ENCODE measurements at regions not wholly inside any gene's neighbourhood (a gene's known extent, or its start where the extent isn't known, plus 50 kb on each side); places are given as distances from the start of the nearest gene placed in this dataset.

DNA sequence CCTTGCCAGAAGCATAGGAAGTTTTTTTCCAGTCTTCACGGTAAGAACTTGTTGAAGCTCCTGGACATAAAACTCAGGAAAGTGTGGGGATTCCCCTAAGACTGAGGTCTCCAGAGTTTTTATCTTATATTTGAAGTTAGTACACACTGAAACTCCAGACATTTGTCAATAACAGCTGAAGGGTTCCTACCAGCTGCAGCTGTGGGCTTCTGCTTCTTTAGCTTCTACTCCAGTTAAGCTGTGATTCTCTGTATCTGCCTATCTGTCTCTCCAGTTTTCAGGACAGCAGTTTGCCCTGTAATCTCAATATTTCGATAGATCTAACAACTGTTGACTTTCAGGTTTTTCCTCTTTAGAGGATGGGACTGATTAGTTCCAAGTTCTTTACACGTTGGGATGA, 966.0 kb upstream of the SEMA6D start:
- no peak for DNase-seq

DNA sequence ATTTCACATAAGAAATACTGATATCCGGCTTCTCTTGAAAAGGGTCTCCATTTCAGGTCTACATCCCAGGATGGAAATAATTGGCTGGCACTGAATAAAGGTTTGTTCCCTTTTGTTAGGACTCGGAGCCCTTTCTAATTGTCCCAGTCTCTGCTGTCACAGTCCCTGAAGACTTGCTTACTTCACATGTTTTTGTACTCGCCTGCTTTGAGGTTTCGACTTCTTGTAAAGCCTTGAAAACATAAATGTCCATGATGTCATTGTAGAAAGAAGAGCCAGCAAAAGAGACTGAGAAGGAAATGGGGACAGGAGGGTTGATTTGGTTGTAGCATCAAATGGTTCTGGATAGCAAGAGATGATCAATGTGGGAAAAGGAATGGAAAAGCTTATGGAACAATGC, 963.4 kb upstream of the SEMA6D start:
- no peak for DNase-seq

- no peak for DNase-seq
Measured at GRCh38 chr15:46763091-46763490, 954.2 kb upstream of the SEMA6D start.

DNA sequence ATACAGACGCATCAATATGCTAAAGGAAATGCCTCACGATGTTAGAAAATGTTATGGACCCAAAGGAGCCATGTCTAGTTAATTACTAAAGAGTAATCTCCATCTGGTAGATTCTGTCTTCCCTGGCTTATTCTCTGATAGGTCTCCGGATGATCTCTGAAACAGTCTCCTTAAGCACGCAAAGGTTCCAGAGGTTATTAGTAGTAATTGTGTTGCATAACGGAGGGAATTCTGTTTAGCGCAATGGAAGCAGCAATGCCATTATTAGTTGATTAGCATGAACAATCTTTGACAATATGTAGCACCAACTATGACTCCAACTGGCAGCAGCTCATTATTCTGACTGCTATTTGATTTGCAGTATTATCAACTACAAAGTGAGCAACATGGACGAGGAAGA, 952.5 kb upstream of the SEMA6D start:
- DNase-seq = peak; percentile 10

GRCh38 chr15:46766021-46766420, 951.3 kb upstream of the SEMA6D start:
- DNase-seq = no peak

- no peak for DNase-seq
Measured at GRCh38 chr15:46768287-46768686, 949.0 kb upstream of the SEMA6D start.

DNA sequence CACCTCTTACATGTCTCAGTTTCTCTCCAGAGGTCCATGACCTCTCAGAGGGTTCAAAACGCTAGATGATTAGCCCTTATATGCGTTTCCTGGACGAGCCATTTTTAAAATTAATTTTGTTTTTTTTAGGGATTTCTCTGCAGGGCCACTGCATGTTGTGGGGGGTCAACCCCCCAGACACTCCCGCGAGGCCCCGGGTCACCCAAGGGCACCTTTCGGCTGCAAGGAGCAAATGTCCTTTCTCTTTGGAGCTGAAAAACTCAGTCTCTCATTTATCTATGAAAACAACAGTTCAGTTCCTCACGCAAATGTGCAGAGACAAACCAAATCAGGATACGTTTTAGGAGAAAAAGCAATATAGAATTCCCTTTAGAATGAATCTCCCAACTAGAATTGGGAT, 944.3 kb upstream of the SEMA6D start:
- no peak for DNase-seq

DNA sequence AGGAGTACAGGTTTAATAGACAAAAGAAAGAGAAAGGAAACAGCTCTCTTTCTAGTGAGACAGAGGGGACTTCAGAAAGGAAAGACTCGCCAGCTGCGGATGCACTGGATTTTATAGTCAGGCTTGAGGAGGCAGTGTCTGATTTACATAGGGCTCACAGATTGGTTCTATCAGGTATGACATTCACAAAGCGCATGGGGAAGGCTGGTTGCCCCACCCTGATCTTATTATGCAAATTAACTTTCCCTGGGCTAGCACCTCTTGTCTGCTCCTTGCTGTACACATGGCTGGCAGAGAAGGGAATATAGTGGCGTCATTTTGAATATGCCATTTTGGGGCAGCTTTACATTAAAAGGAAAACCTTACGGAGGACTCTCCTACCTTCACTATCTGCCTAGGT, 938.4 kb upstream of the SEMA6D start:
- DNase-seq = no peak

- DNase-seq = peak; percentile 14
Measured at GRCh38 chr15:46786590-46787285, 930.6 kb upstream of the SEMA6D start.

- DNase-seq = no peak
Measured at GRCh38 chr15:46795685-46796084, 921.6 kb upstream of the SEMA6D start.

GRCh38 chr15:46808834-46809233, 908.5 kb upstream of the SEMA6D start:
- DNase-seq = no peak

GRCh38 chr15:46815240-46815639, 902.1 kb upstream of the SEMA6D start:
- peak; percentile 5 for DNase-seq

GRCh38 chr15:46815765-46816164, 901.5 kb upstream of the SEMA6D start:
- no peak for DNase-seq

DNA sequence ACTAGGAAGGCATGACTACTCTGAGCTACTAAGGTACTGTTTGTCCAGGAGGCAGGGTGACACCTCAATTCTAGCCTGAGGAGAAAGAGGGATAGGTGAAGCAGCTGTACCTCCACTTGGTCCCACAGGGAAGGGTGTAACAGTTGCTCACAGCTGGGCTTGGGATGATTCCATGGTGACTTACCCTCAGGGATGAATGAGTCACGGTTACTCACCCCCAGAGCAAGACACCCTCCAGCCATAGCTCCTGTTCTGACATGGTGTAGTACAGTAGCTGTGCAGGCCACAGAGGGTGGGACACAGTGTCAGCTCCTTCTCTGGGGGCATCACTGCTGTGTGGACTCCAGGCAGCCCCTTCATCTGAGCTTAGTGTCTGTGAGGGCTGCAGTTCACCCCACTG, 868.6 kb upstream of the SEMA6D start:
- no peak for DNase-seq

DNA sequence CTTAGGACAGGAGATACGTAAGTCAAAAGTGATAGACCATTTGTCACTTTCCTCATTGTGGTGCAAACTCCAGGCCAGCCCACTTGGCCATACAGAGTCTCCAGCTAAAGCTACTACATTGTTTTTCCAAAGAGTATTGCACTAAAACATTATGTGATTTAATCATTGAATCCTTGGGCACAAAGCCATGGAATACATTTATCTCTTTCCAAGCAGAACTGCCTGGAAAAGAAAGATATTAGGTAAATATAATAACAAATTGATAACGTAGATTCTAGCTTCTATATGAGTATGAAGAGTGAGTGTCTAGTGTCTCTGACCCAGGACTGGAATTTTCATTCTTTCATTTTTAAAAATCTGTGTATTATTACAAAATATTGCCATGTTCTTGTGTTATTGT, 863.7 kb upstream of the SEMA6D start:
- no peak for DNase-seq

DNA sequence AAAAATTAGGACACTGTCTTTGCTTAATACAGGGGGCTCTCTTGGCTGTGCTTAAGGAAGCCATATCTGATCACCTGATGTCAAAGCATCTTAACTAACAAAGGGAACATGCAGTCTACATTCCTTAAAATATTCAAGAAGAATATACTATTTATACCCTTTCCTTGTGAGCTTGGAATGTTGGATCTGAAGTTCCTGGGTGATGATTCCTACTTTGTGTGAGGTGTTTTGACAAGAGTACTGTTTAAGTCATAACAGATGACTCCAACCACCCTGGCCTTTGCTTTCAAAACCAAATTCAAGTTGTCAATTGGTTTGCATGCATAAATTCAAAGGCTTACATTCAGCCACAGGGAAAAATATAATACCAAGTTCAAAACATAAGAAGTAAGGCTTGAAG, 862.7 kb upstream of the SEMA6D start:
- DNase-seq = no peak

DNA sequence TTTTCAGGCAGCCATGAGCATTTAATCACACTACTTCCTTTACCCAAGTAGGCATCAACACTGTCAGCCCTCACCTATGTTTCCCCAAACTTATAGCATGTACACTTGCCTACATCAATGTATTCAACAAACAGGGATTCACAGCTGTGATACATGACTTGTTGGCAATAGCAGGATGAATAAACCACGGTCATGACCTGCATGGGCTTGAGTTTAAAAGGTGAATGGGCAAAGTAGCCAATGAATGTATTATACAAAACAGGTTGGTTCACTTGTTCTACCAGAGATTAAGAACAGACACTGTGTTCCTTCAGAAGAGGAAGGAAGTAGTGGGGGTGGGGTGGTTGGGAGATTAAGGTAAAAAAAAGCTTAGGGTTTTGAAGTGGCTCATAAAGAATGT, 861.9 kb upstream of the SEMA6D start:
- no peak for DNase-seq

- DNase-seq = peak; percentile 16
Measured at GRCh38 chr15:46856839-46857502, 860.3 kb upstream of the SEMA6D start.

DNA sequence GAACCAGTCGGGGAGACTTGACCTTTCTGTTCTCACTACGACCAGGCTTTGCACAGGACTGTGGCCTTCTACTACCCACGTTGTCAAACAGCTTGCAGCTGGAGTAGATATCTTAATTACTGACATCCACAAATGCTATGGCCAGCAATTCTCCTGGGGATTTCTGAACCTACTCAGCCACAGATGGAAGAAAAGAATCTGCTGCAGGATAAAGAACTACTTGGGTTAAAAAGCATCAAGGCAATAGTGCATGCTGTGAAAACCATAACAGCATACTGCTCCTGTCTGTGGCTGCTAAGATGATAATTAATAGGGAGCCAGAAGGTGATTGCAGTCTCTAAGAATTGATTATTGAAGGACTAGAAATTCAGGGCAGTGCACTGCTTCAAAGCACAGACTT, 859.2 kb upstream of the SEMA6D start:
- peak; percentile 43 for DNase-seq

GRCh38 chr15:46861796-46862195, 855.5 kb upstream of the SEMA6D start:
- DNase-seq = no peak

DNA sequence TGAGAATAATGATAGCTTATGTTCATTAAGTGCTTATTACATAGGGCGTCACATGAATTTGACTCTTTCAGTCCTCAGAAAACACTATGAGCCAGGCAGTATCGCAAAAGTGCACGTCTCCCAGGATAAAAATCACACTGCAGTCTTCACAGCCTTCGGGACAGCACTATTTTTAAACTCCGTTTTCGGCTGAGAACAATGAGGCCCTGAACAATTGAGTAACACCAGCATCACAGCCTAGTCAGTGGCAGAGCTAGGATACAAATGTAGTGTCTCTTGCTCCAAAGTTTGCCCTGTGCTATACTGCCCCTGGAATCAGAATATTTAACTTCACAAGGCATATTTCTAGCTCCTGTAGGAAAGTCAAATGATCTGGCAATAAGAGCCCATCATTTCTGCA, 852.1 kb upstream of the SEMA6D start:
- no peak for DNase-seq

DNA sequence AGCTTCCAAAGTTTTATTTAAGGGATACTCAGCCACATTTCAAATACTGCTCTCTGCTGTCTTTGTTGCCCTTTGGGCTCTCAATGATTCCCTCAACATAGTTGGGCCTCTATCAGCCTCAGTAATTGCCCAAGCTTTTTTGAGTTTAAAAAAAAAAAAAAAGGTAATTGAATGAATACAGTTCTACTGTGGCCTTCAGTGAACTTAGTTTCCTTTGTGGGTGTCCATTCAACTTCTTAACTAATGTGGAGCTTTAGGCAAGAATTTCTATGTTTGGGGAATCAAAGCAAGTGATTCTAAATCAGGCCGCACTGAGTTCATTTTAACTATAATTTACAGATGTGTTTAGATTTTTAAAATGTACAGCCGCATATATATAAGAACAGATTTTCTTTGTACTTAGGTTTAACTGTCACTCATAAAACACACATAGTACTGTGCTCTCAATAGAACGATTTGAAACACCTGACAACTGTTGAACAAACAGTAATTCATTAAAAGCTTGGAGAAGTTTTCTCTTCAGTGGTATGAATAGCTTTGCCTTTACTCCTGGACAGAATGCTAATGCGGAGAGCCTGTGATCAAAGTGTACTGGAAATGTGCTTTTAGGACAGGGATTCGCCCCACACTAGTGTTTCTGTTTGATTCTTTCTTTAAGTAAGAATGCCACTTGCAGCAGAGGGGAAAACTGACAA, 844.9 kb upstream of the SEMA6D start:
- DNase-seq = peak; percentile 9

- peak; percentile 44 for DNase-seq
Measured at GRCh38 chr15:46872981-46873330, 844.3 kb upstream of the SEMA6D start.

DNA sequence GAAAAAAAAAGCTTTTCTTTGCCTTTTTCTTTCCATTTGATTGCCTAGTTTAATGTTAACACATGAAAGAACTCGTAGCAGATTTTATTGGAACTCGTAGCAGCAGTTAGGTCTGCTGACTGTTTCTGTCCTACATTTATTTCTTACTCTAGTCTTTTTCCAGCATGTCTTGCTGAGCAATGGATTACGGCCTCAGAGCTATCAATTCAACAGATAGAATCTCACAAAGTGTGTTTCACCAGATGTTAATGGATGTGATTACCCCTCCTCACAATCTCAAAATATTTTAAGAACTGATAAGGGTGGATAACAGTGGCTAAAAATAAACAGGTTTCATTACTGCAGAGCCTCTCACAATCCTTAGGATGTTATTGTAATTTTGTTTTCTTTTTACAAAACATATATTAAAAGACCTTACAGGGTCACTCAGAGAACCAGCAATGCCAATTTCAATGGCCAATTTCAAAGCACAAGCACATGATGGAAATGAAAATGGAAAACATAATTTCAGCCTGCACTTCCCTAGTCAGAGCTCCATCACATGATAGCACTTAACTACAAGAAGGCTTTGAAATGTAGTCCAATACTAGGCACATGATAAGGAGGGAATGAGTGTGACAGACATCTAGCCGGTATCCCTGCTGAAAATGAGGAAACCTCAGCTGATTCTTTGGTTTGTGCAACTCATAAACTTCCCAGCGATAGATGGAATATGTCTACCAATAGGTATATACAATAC, 838.1 kb upstream of the SEMA6D start:
- no peak for DNase-seq
